ENCODE measurements at regions not wholly inside any gene's neighbourhood (a gene's known extent, or its start where the extent isn't known, plus 50 kb on each side); places are given as distances from the start of the nearest gene placed in this dataset.

GRCh38 chr12:72740064-72740463 lies 467.9 kb downstream of the TRHDE start:
- TF ChIP-seq CTCF (IDR thresholded peaks at IDR 0.05; ENCODE audit: poor library complexity, severe bottlenecking) (no peak), EP300 (conservative IDR thresholded peaks at IDR 0.05; ENCODE audit: poor library complexity, severe bottlenecking) (no peak), REST (IDR thresholded peaks at IDR 0.05; ENCODE audit: borderline replicate concordance) (no peak), TAF1 (IDR thresholded peaks at IDR 0.05; ENCODE audit: low read depth) (no peak), EZH2 (IDR thresholded peaks at IDR 0.05; ENCODE audit: borderline replicate concordance, insufficient read depth, low read length, poor library complexity, severe bottlenecking) (no peak), POLR2AphosphoS5 (IDR thresholded peaks at IDR 0.05) (no peak), MXI1 (conservative IDR thresholded peaks at IDR 0.05; ENCODE audit: poor library complexity, severe bottlenecking) (no peak), RAD21 (conservative IDR thresholded peaks at IDR 0.05) (no peak)

All from neural cell (in vitro differentiated cells).